ENCODE measurements at regions not wholly inside any gene's neighbourhood (a gene's known extent, or its start where the extent isn't known, plus 50 kb on each side); places are given as distances from the start of the nearest gene placed in this dataset.

DNA sequence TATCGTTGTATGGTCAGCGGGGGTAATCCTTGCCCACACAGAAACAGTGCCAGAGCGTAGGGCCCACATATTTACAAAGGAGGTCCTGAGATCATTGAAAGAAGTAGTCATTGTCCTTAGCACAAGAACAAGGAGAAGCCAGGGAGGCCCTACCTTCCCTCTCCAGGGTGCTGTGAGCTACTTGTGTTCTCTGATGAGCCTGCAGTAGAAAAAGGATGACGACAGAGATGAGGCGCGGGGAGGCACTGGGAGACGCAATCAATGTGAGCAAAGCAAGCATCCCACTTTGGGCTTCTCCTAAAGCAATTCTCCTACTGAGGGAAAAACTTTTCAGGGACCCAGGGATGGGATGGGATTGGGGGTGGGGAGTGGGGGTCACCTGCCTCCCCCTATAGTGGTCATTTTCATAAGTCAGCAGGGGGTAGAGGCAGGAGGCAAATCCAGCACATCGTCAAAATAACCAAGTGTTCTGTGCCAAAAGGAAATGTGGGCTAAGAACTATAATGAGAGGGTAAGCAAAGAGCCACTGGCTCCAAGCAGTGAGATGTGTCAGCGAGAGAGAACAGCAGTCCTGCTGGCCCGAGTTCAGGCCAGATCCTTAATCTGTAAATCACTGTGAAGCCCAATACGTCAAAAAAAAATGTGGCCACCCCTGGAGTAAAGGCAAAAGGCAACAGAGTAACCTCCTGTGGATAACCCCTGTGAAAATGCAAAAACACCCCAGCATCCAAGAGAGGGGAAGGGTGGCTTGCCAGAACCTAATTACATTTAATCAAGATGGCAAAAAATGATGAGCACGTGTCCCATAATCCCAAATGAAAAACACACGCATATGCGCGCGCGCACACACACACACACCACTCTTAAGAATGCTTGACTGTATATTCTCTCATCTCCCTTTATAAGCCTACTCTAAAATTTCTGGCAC is 136.6 kb upstream of the HHIP start:
- no peak for DNase-seq (ENCODE audit: extremely low spot score)

DNA sequence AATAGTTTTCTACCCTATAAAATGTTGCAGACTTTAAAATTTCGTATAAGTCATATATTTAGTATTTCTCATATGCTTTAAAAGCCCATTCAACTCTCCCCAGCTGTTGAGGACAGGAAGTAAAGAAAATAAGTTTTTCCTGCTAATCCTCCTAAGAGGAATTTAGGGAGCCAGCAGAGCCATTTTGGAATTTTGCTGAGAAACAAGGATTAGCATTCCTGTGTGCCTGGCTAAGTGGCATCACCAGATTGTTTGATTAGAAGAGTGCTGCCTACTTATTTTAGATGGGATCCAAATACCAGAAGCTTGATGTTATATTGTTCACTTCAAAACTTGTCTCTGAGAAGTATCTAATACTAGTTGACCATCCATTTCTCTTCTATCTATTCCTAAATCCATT is 131.2 kb upstream of the HHIP start:
- CTCF ChIA-PET = no interaction called here
- TF ChIP-seq ARNT (IDR thresholded peaks at IDR 0.05) (no peak), SP1 (IDR thresholded peaks at IDR 0.05) (no peak), LEF1 (IDR thresholded peaks at IDR 0.05; ENCODE audit: borderline replicate concordance) (no peak), FOXM1 (IDR thresholded peaks at IDR 0.05; ENCODE audit: borderline replicate concordance) (no peak), HDGF (IDR thresholded peaks at IDR 0.05; ENCODE audit: borderline replicate concordance) (no peak), TARDBP (IDR thresholded peaks at IDR 0.05) (no peak), CTBP1 (IDR thresholded peaks at IDR 0.05; ENCODE audit: borderline replicate concordance) (no peak), NFRKB (IDR thresholded peaks at IDR 0.05) (no peak), ZNF384 (IDR thresholded peaks at IDR 0.05) (no peak)
- POLR2A ChIA-PET = no interaction called here

More for the DNA sequence above, 136.6 kb upstream of the HHIP start:
- CTCF ChIA-PET = no interaction called here
- TF ChIP-seq L3MBTL2 (conservative IDR thresholded peaks at IDR 0.05) = no peak
- TF ChIP-seq FOXK2 (IDR thresholded peaks at IDR 0.05) = no peak
- no peak for TF ChIP-seq SP1 (IDR thresholded peaks at IDR 0.05)
- no peak for TF ChIP-seq NFRKB (IDR thresholded peaks at IDR 0.05)
- no peak for TF ChIP-seq ZNF384 (IDR thresholded peaks at IDR 0.05)
- TF ChIP-seq FOXA1 (IDR thresholded peaks at IDR 0.05) = no peak
- TF ChIP-seq FOXM1 (IDR thresholded peaks at IDR 0.05; ENCODE audit: borderline replicate concordance) = no peak
- no peak for TF ChIP-seq ARNT (IDR thresholded peaks at IDR 0.05)
- no peak for TF ChIP-seq SUZ12 (IDR thresholded peaks at IDR 0.05)
- TF ChIP-seq ELF4 (IDR thresholded peaks at IDR 0.05) = no peak
- TF ChIP-seq, protein P1, sequence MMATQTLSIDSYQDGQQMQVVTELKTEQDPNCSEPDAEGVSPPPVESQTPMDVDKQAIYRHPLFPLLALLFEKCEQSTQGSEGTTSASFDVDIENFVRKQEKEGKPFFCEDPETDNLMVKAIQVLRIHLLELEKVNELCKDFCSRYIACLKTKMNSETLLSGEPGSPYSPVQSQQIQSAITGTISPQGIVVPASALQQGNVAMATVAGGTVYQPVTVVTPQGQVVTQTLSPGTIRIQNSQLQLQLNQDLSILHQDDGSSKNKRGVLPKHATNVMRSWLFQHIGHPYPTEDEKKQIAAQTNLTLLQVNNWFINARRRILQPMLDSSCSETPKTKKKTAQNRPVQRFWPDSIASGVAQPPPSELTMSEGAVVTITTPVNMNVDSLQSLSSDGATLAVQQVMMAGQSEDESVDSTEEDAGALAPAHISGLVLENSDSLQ (IDR thresholded peaks at IDR 0.05) = no peak
- no peak for TF ChIP-seq HDGF (IDR thresholded peaks at IDR 0.05; ENCODE audit: borderline replicate concordance)
- POLR2A ChIA-PET = no interaction called here

GRCh38 chr4:144518181-144518895 is 127.6 kb upstream of the HHIP start:
- DNase-seq (ENCODE audit: extremely low spot score) = no peak
- no peak for TF ChIP-seq BHLHE40 (IDR thresholded peaks at IDR 0.05; ENCODE audit: borderline replicate concordance)
- no peak for TF ChIP-seq SUZ12 (IDR thresholded peaks at IDR 0.05)
- no peak for TF ChIP-seq NFRKB (IDR thresholded peaks at IDR 0.05)
- no peak for TF ChIP-seq CTBP1 (IDR thresholded peaks at IDR 0.05; ENCODE audit: borderline replicate concordance)
- TF ChIP-seq FOXA1 (IDR thresholded peaks at IDR 0.05) = no peak
- TF ChIP-seq L3MBTL2 (conservative IDR thresholded peaks at IDR 0.05) = no peak
- TF ChIP-seq ZNF384 (IDR thresholded peaks at IDR 0.05) = no peak
- TF ChIP-seq FOXM1 (IDR thresholded peaks at IDR 0.05; ENCODE audit: borderline replicate concordance) = no peak
- no peak for TF ChIP-seq HDGF (IDR thresholded peaks at IDR 0.05; ENCODE audit: borderline replicate concordance)
- CTCF ChIA-PET = no interaction called here
- POLR2A ChIA-PET = no interaction called here

More for the DNA sequence above, 131.2 kb upstream of the HHIP start:
- no peak for DNase-seq (ENCODE audit: extremely low spot score)

GRCh38 chr4:144531841-144532240 is 114.1 kb upstream of the HHIP start:
- no peak for DNase-seq (ENCODE audit: extremely low spot score)
- TF ChIP-seq L3MBTL2 (conservative IDR thresholded peaks at IDR 0.05) (no peak), FOXK2 (IDR thresholded peaks at IDR 0.05) (no peak), CTBP1 (IDR thresholded peaks at IDR 0.05; ENCODE audit: borderline replicate concordance) (no peak), SP1 (IDR thresholded peaks at IDR 0.05) (no peak), TARDBP (IDR thresholded peaks at IDR 0.05) (no peak), FOXM1 (IDR thresholded peaks at IDR 0.05; ENCODE audit: borderline replicate concordance) (no peak), LEF1 (IDR thresholded peaks at IDR 0.05; ENCODE audit: borderline replicate concordance) (no peak), FOXA1 (IDR thresholded peaks at IDR 0.05) (no peak), ZNF384 (IDR thresholded peaks at IDR 0.05) (no peak), NFRKB (IDR thresholded peaks at IDR 0.05) (no peak)
- CTCF ChIA-PET = no interaction called here
- POLR2A ChIA-PET = no interaction called here

- ChIA-PET POLR2A (no interaction called here), CTCF (no interaction called here)
- DNase-seq (ENCODE audit: extremely low spot score) = no peak
- TF ChIP-seq L3MBTL2 (conservative IDR thresholded peaks at IDR 0.05) (no peak), ELF4 (IDR thresholded peaks at IDR 0.05) (no peak), SP1 (IDR thresholded peaks at IDR 0.05) (no peak), CTBP1 (IDR thresholded peaks at IDR 0.05; ENCODE audit: borderline replicate concordance) (no peak), FOXM1 (IDR thresholded peaks at IDR 0.05; ENCODE audit: borderline replicate concordance) (no peak), HDGF (IDR thresholded peaks at IDR 0.05; ENCODE audit: borderline replicate concordance) (no peak), TARDBP (IDR thresholded peaks at IDR 0.05) (no peak), FOXK2 (IDR thresholded peaks at IDR 0.05) (no peak), ARNT (IDR thresholded peaks at IDR 0.05) (no peak), NFRKB (IDR thresholded peaks at IDR 0.05) (no peak), FOXA1 (IDR thresholded peaks at IDR 0.05) (no peak), ZNF384 (IDR thresholded peaks at IDR 0.05) (no peak), LEF1 (IDR thresholded peaks at IDR 0.05; ENCODE audit: borderline replicate concordance) (no peak), SUZ12 (IDR thresholded peaks at IDR 0.05) (no peak), BHLHE40 (IDR thresholded peaks at IDR 0.05; ENCODE audit: borderline replicate concordance) (no peak)
- TF ChIP-seq, protein P1 (IDR thresholded peaks at IDR 0.05) = no peak
Observed at GRCh38 chr4:144547678-144548298, 98.2 kb upstream of the HHIP start.

GRCh38 chr4:144556636-144557035 is 89.3 kb upstream of the HHIP start:
- TF ChIP-seq CTBP1 (IDR thresholded peaks at IDR 0.05; ENCODE audit: borderline replicate concordance) = no peak
- no peak for TF ChIP-seq NFRKB (IDR thresholded peaks at IDR 0.05)
- TF ChIP-seq FOXA1 (IDR thresholded peaks at IDR 0.05) = no peak
- TF ChIP-seq TARDBP (IDR thresholded peaks at IDR 0.05) = no peak
- no peak for TF ChIP-seq ELF4 (IDR thresholded peaks at IDR 0.05)
- TF ChIP-seq, protein P1 (IDR thresholded peaks at IDR 0.05) = no peak
- TF ChIP-seq BHLHE40 (IDR thresholded peaks at IDR 0.05; ENCODE audit: borderline replicate concordance) = no peak
- TF ChIP-seq ARNT (IDR thresholded peaks at IDR 0.05) = no peak
- TF ChIP-seq FOXM1 (IDR thresholded peaks at IDR 0.05; ENCODE audit: borderline replicate concordance) = no peak
- no peak for TF ChIP-seq LEF1 (IDR thresholded peaks at IDR 0.05; ENCODE audit: borderline replicate concordance)
- TF ChIP-seq FOXK2 (IDR thresholded peaks at IDR 0.05) = no peak
- no peak for TF ChIP-seq SUZ12 (IDR thresholded peaks at IDR 0.05)
- TF ChIP-seq HDGF (IDR thresholded peaks at IDR 0.05; ENCODE audit: borderline replicate concordance) = no peak
- no peak for TF ChIP-seq SP1 (IDR thresholded peaks at IDR 0.05)
- TF ChIP-seq L3MBTL2 (conservative IDR thresholded peaks at IDR 0.05) = no peak
- no peak for TF ChIP-seq ZNF384 (IDR thresholded peaks at IDR 0.05)
- no peak for DNase-seq (ENCODE audit: extremely low spot score)
- ChIA-PET POLR2A (no interaction called here), CTCF (no interaction called here)

Measured in HEK293T (cell line).